HCT116 (cell line): ENCODE measurements at regions not wholly inside any gene's neighbourhood (a gene's known extent, or its start where the extent isn't known, plus 50 kb on each side); places are given as distances from the start of the nearest gene placed in this dataset.

Experiments
- ATAC-seq: fragments of 200-7000 bp; cut with Tn5 transposase; 2 replicates; pipeline ENCODE4 v1.9.1; 2020; ENCODE audit warnings: mild to moderate bottlenecking, moderate library complexity
- BruUV-seq: library from RNA; stranded (reverse); fragments of 400-500 nt; replicated peaks from 2 replicates; lab custom pipeline; 2021; lab: Mats Ljungman, UMichigan
- CTCF ChIA-PET: fragments of 300-600 bp; sonication (Branson Sonifier 250); formaldehyde crosslinking; loops from one replicate; lab custom pipeline; 2021; ENCODE audit warnings: antibody characterized with exemption; lab: Charles Lee
- POLR2A ChIA-PET: fragments of 300-600, 350-600 bp; sonication (Branson Sonifier 250); formaldehyde crosslinking; loops from one replicate; lab custom pipeline; 2021; ENCODE audit warnings: antibody characterized with exemption; lab: Charles Lee
- RAD21 ChIA-PET, 2 experiments: fragments of 300-600 bp; sonication (Branson Sonifier 250); formaldehyde crosslinking; loops; one replicate each; lab custom pipeline; 2023; ENCODE audit warnings: low total read pairs in 2 of 2; ENCODE audit not compliant: uncharacterized antibody in 2 of 2, unreplicated experiment in 2 of 2, low non-redundant PET in 1 of 2; lab: Charles Lee
- DNase-seq: peaks from one replicate; pipeline ENCODE4 v3.0.0-alpha.2; 2010; ENCODE audit warnings: low read depth, low spot score
- H2AFZ ChIP-seq: fragments of 200-600 bp; shearing (Covaris generic), sonication (generic); 2 replicates; pipeline ENCODE4 v1.6.1; 2017; ENCODE audit warnings: low read depth, mixed run types, mixed read lengths, antibody characterized with exemption, low read length; ENCODE audit not compliant: poor library complexity, severe bottlenecking
- H3K27ac ChIP-seq: 2 replicates; pipeline ENCODE4 v1.5.1; 2012; ENCODE audit warnings: low read depth, low read length
- H3K27me3 ChIP-seq: fragments of 200-600 bp; sonication (generic); 2 replicates; pipeline ENCODE4 v1.6.1; 2016; ENCODE audit warnings: mixed run types, low read length, mixed read lengths; ENCODE audit not compliant: insufficient read depth
- H3K36me3 ChIP-seq, 2 experiments: fragments of 200-500 bp in 1 of 2; fragments of 200-600 bp in 1 of 2; sonication (Bioruptor generic) in 1 of 2; sonication (generic) in 1 of 2; 2 replicates each; pipeline versions ENCODE4 v1.5.1 to v1.6.1; 2014 to 2016; ENCODE audit warnings: low read length in 2 of 2, inconsistent platforms in 1 of 2, mixed read lengths in 1 of 2, mixed run types in 1 of 2; ENCODE audit not compliant: insufficient read depth in 2 of 2, control insufficient read depth in 1 of 2
- H3K4me1 ChIP-seq, 2 experiments: fragments of 200-600 bp in 1 of 2; sonication (generic) in 1 of 2; 2 replicates each; pipeline versions ENCODE4 v1.5.1 to v1.6.1; 2012 to 2017; ENCODE audit warnings: low read length in 2 of 2, inconsistent platforms in 1 of 2, mild to moderate bottlenecking in 1 of 2, mixed read lengths in 1 of 2, mixed run types in 1 of 2, moderate library complexity in 1 of 2; ENCODE audit not compliant: insufficient read depth in 2 of 2, control insufficient read depth in 1 of 2
- H3K4me2 ChIP-seq: fragments of 200-600 bp; sonication (generic); 2 replicates; pipeline ENCODE4 v1.6.1; 2017; ENCODE audit warnings: mixed run types, low read length, mixed read lengths
- H3K4me3 ChIP-seq, 2 experiments: fragments of 200-600 bp in 1 of 2; sonication (generic) in 1 of 2; replicated peaks in 1 of 2; 2 replicates each; pipeline ENCODE4 v1.5.1; 2011 to 2016; ENCODE audit warnings: low read length in 2 of 2, control low read depth in 1 of 2, low read depth in 1 of 2, mild to moderate bottlenecking in 1 of 2, mixed read lengths in 1 of 2, mixed run types in 1 of 2
- H3K79me2 ChIP-seq: fragments of 200-600 bp; sonication (generic); 2 replicates; pipeline ENCODE4 v1.6.1; 2017; ENCODE audit warnings: mild to moderate bottlenecking, mixed run types, low read length, moderate library complexity, mixed read lengths; ENCODE audit not compliant: insufficient read depth
- H3K9ac ChIP-seq: fragments of 200-600 bp; sonication (generic); 2 replicates; pipeline ENCODE4 v1.6.1; 2016; ENCODE audit warnings: low read length, mixed read lengths
- H3K9me2 ChIP-seq: fragments of 200-600 bp; sonication (generic), shearing (Covaris generic); 2 replicates; pipeline ENCODE4 v1.6.1; 2017; ENCODE audit warnings: mixed run types, mild to moderate bottlenecking, moderate library complexity; ENCODE audit not compliant: insufficient read depth
- H3K9me3 ChIP-seq, 2 experiments: fragments of 200-500 bp in 1 of 2; fragments of 200-600 bp in 1 of 2; sonication (Bioruptor generic) in 1 of 2; sonication (generic) in 1 of 2; 2 replicates each; pipeline ENCODE4 v1.6.1; 2014 to 2017; ENCODE audit warnings: low read length in 2 of 2, mixed read lengths in 2 of 2, inconsistent platforms in 1 of 2, low read depth in 1 of 2, mild to moderate bottlenecking in 1 of 2, mixed run types in 1 of 2, moderate library complexity in 1 of 2; ENCODE audit not compliant: control insufficient read depth in 1 of 2, insufficient read depth in 1 of 2
- H4K20me1 ChIP-seq: fragments of 200-600 bp; sonication (generic), shearing (Covaris generic); 2 replicates; pipeline ENCODE4 v1.6.1; 2017; ENCODE audit warnings: mixed run types, mild to moderate bottlenecking, moderate library complexity; ENCODE audit not compliant: insufficient read depth
- CBX3 ChIP-seq: IDR thresholded peaks from 2 replicates; pipeline ENCODE4 v1.6.1; 2012; ENCODE audit warnings: low read depth
- EGR1 ChIP-seq: IDR thresholded peaks from 2 replicates; pipeline ENCODE4 v1.6.1; 2012; ENCODE audit warnings: low read depth
- FOSL1 ChIP-seq: IDR thresholded peaks from 2 replicates; pipeline ENCODE4 v1.6.1; 2012; ENCODE audit warnings: low read depth
- JUND ChIP-seq: IDR thresholded peaks from 2 replicates; pipeline ENCODE4 v1.6.1; 2012
- MAX ChIP-seq: IDR thresholded peaks from 2 replicates; pipeline ENCODE4 v1.6.1; 2012
- POLR2A ChIP-seq: IDR thresholded peaks from 2 replicates; pipeline ENCODE4 v1.7.0; 2011; ENCODE audit warnings: borderline replicate concordance; ENCODE audit not compliant: insufficient read depth, insufficient read length; ENCODE audit errors: extremely low read depth
- POLR2AphosphoS5 ChIP-seq: IDR thresholded peaks from 2 replicates; pipeline ENCODE4 v1.6.1; 2011; ENCODE audit warnings: mild to moderate bottlenecking, low read depth, low read length, moderate library complexity
- REST ChIP-seq: IDR thresholded peaks from 2 replicates; pipeline ENCODE4 v1.6.1; 2012; ENCODE audit warnings: low read depth
- SRF ChIP-seq: IDR thresholded peaks from 2 replicates; pipeline ENCODE4 v1.6.1; 2012; ENCODE audit warnings: low read depth
- YY1 ChIP-seq: IDR thresholded peaks from 2 replicates; pipeline ENCODE4 v1.6.1; 2011; ENCODE audit warnings: low read length, low read depth, moderate library complexity, mild to moderate bottlenecking; ENCODE audit not compliant: insufficient replicate concordance; ENCODE audit errors: extremely low read depth
- intact Hi-C: fragments of 100-400 bp; cut with micrococcal nuclease; formaldehyde crosslinking; loops from 2 replicates; pipeline ENCODE4 v1.10.0; 2022
- TF ChIP-seq, protein P1 (sequence below): IDR thresholded peaks from 2 replicates; pipeline ENCODE4 v1.6.1; 2012

DNA sequence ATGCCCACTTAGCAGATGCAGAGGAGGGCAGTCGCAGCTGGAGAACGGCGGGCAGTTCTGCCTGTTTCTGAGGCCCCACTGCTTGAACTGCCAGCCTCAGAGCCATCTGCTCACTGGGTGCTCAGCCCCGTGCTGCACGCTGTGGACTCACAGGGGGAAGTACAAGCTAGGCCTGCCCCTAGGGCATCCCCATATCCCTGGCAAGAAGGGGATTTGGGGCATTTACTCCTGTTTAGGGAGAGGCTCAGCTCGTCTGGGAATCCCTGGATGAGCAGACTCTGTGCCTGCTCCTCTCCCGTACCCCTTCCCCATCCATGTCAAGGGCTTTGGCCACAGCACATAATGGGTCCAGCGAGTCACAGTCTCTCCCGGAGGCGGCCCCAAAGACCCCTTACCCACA is 169.8 kb upstream of the PKDCC start:
- Histone ChIP-seq H3K79me2 (no peaks in the 10 kb centered on the region), H3K9me3 (no peaks in the 10 kb centered on the region), H4K20me1 (no peaks in the 10 kb centered on the region), H2AFZ (no peak overlapping the region), H3K27me3 (0 out of 2 replicates have a peak, but pooled peaks cover 4% of the 10 kb centered on the region), H3K4me3 (no peak overlapping the region), H3K4me1 (no peaks in the 10 kb centered on the region), H3K4me2 (no peak overlapping the region), H3K27ac (no peak overlapping the region), H3K9ac (no peak overlapping the region), H3K36me3 (no peaks in the 10 kb centered on the region), H3K9me2 (no peaks in the 10 kb centered on the region)
- RAD21 ChIA-PET = no interaction called here
- POLR2A ChIA-PET = no interaction called here
- intact Hi-C loops = no loop called here
- no peak for TF ChIP-seq YY1
- no peak for TF ChIP-seq SRF
- no peak for TF ChIP-seq POLR2AphosphoS5
- TF ChIP-seq POLR2A = no peak
- no peak for TF ChIP-seq MAX
- no peak for TF ChIP-seq CBX3
- no peak for TF ChIP-seq JUND
- no peak for TF ChIP-seq EGR1
- no peak for TF ChIP-seq REST
- TF ChIP-seq FOSL1 = no peak
- TF ChIP-seq, protein P1, sequence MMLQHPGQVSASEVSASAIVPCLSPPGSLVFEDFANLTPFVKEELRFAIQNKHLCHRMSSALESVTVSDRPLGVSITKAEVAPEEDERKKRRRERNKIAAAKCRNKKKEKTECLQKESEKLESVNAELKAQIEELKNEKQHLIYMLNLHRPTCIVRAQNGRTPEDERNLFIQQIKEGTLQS = no peak
- CTCF ChIA-PET = interaction anchor here (1.2 kb wide), 1 partner anchor 8 kb away, joined by 3 read pairs; no protein-coding TSS in a partner anchor
- no peak for DNase-seq
- ATAC-seq = no peak
- BruUV-seq = no TSS peak
